MM.1S (cell line): ENCODE measurements at regions not wholly inside any gene's neighbourhood (a gene's known extent, or its start where the extent isn't known, plus 50 kb on each side); places are given as distances from the start of the nearest gene placed in this dataset.
"Not testable (repeated sequence)": the region's sequence is repeated elsewhere in the genome, so short reads cannot be mapped to it uniquely, and the experiment has no call there.

Experiments
- DNase-seq: peaks from one replicate; pipeline ENCODE4 v3.0.0-alpha.2; 2015
- H2AFZ ChIP-seq: fragments of 300-600 bp; sonication (generic); 2 replicates; pipeline ENCODE4 v1.6.0; 2016; ENCODE audit warnings: antibody characterized with exemption, low read length
- H3F3A ChIP-seq: fragments of 300-600 bp; sonication (generic); 2 replicates; pipeline ENCODE4 v1.6.1; 2016; ENCODE audit warnings: mild to moderate bottlenecking, antibody characterized with exemption, low read length, moderate library complexity, mixed read lengths; ENCODE audit not compliant: insufficient read depth
- H3K27ac ChIP-seq: fragments of 300-600 bp; sonication (generic); 2 replicates; pipeline ENCODE4 v1.5.1; 2016; ENCODE audit warnings: mild to moderate bottlenecking, low read length
- H3K27me3 ChIP-seq: fragments of 300-600 bp; sonication (generic); replicated peaks from 2 replicates; pipeline ENCODE4 v1.6.0; 2016; ENCODE audit warnings: low read length; ENCODE audit not compliant: insufficient read depth
- H3K36me3 ChIP-seq: fragments of 300-600 bp; sonication (generic); replicated peaks from 2 replicates; pipeline ENCODE4 v1.6.1; 2016; ENCODE audit warnings: mild to moderate bottlenecking, low read length, mixed read lengths; ENCODE audit not compliant: insufficient read depth
- H3K4me1 ChIP-seq: fragments of 300-600 bp; sonication (generic); 2 replicates; pipeline ENCODE4 v1.6.1; 2016; ENCODE audit warnings: low read length, mixed read lengths
- H3K4me2 ChIP-seq: fragments of 300-600 bp; sonication (generic); 2 replicates; pipeline ENCODE4 v1.6.0; 2016; ENCODE audit warnings: low read depth, low read length
- H3K4me3 ChIP-seq: fragments of 300-600 bp; sonication (generic); 2 replicates; pipeline ENCODE4 v1.5.1; 2016; ENCODE audit warnings: low read length, mixed read lengths
- H3K79me2 ChIP-seq: fragments of 300-600 bp; sonication (generic); 2 replicates; pipeline ENCODE4 v1.6.1; 2016; ENCODE audit warnings: mixed run types, low read length, mixed read lengths
- H3K9ac ChIP-seq: fragments of 300-600 bp; sonication (generic); 2 replicates; pipeline ENCODE4 v1.6.1; 2016; ENCODE audit warnings: low read length, mixed read lengths
- H3K9me2 ChIP-seq: fragments of 300-600 bp; sonication (generic); replicated peaks from 2 replicates; pipeline ENCODE4 v1.6.1; 2016; ENCODE audit warnings: mild to moderate bottlenecking, low read length, mixed read lengths; ENCODE audit not compliant: insufficient read depth
- H3K9me3 ChIP-seq: fragments of 300-600 bp; sonication (generic); replicated peaks from 2 replicates; pipeline ENCODE4 v1.6.1; 2016; ENCODE audit warnings: mild to moderate bottlenecking, low read length, mixed read lengths; ENCODE audit not compliant: insufficient read depth
- H4K20me1 ChIP-seq: fragments of 300-600 bp; sonication (generic); 2 replicates; pipeline ENCODE4 v1.6.1; 2016; ENCODE audit warnings: mild to moderate bottlenecking, low read length, moderate library complexity, mixed read lengths; ENCODE audit not compliant: insufficient read depth
- CTCF ChIP-seq: fragments of 300-600 bp; sonication (generic); IDR thresholded peaks from 2 replicates; pipeline ENCODE4 v1.5.1; 2016; ENCODE audit warnings: antibody characterized with exemption, low read length, mixed read lengths
- EZH2 ChIP-seq: fragments of 300-600 bp; sonication (generic); optimal IDR thresholded peaks from 2 replicates; pipeline ENCODE3; 2017; ENCODE audit warnings: low read depth, mild to moderate bottlenecking, antibody characterized with exemption, low read length, mixed read lengths
- EZH2phosphoT487 ChIP-seq: fragments of 300-600 bp; sonication (generic); IDR thresholded peaks from 2 replicates; pipeline ENCODE4 v1.6.1; 2018; ENCODE audit warnings: antibody characterized with exemption, low read length

GRCh38 chr6:57974653-57975052, 657.2 kb downstream of the PRIM2 start:
- Histone ChIP-seq H3K9me2 (no peaks in the 10 kb centered on the region), H3K4me1 (no peaks in the 10 kb centered on the region), H3F3A (no peaks in the 10 kb centered on the region), H3K9me3 (no peaks in the 10 kb centered on the region), H3K4me3 (no peak overlapping the region), H3K9ac (no peak overlapping the region), H4K20me1 (no peaks in the 10 kb centered on the region), H3K36me3 (no peaks in the 10 kb centered on the region), H3K79me2 (no peaks in the 10 kb centered on the region), H3K27ac (no peak overlapping the region), H2AFZ (no peak overlapping the region), H3K27me3 (no peaks in the 10 kb centered on the region), H3K4me2 (no peak overlapping the region)
- TF ChIP-seq EZH2 (no peak), EZH2phosphoT487 (no peak), CTCF (no peak)
- no peak for DNase-seq

GRCh38 chr6:57975127-57975526, 657.7 kb downstream of the PRIM2 start:
- not testable (repeated sequence) for H3K9ac ChIP-seq, H3K4me1 ChIP-seq, H3K9me3 ChIP-seq, H3K9me2 ChIP-seq, DNase-seq, H3K4me2 ChIP-seq, H4K20me1 ChIP-seq, H3K27me3 ChIP-seq, H3K36me3 ChIP-seq, H3K27ac ChIP-seq, H2AFZ ChIP-seq, H3K4me3 ChIP-seq, H3K79me2 ChIP-seq, H3F3A ChIP-seq

GRCh38 chr6:57976371-57976770, 658.9 kb downstream of the PRIM2 start:
- not testable (repeated sequence) for H4K20me1 ChIP-seq, H3K4me3 ChIP-seq, H3K4me1 ChIP-seq, H3F3A ChIP-seq, H3K9me3 ChIP-seq, H3K36me3 ChIP-seq, H2AFZ ChIP-seq, H3K79me2 ChIP-seq, DNase-seq, H3K9ac ChIP-seq, H3K27me3 ChIP-seq, H3K4me2 ChIP-seq, H3K9me2 ChIP-seq, H3K27ac ChIP-seq

GRCh38 chr6:57983603-57984002, 666.2 kb downstream of the PRIM2 start:
- not testable (repeated sequence) for H3K27ac ChIP-seq, H3K9ac ChIP-seq, H3K27me3 ChIP-seq, H3K9me3 ChIP-seq, H4K20me1 ChIP-seq, DNase-seq, H3K4me2 ChIP-seq, H3F3A ChIP-seq, H3K79me2 ChIP-seq, H2AFZ ChIP-seq, H3K4me3 ChIP-seq, H3K4me1 ChIP-seq, H3K36me3 ChIP-seq, H3K9me2 ChIP-seq

GRCh38 chr6:57984575-57984974, 667.1 kb downstream of the PRIM2 start:
- H2AFZ ChIP-seq, H3K36me3 ChIP-seq, H4K20me1 ChIP-seq, H3K9me2 ChIP-seq, H3F3A ChIP-seq, H3K4me3 ChIP-seq, H3K4me2 ChIP-seq, H3K27ac ChIP-seq, H3K9me3 ChIP-seq, H3K9ac ChIP-seq, H3K79me2 ChIP-seq, DNase-seq, H3K27me3 ChIP-seq, H3K4me1 ChIP-seq: not testable (repeated sequence)

GRCh38 chr6:57985734-57986133, 668.3 kb downstream of the PRIM2 start:
- H3K4me3 ChIP-seq, H3F3A ChIP-seq, H2AFZ ChIP-seq, H3K4me1 ChIP-seq, DNase-seq, H3K9me3 ChIP-seq, H3K36me3 ChIP-seq, H3K9me2 ChIP-seq, H3K79me2 ChIP-seq, H3K27ac ChIP-seq, H3K9ac ChIP-seq, H3K27me3 ChIP-seq, H3K4me2 ChIP-seq, H4K20me1 ChIP-seq: not testable (repeated sequence)

- not testable (repeated sequence) for H3K27me3 ChIP-seq, H3F3A ChIP-seq, H3K4me3 ChIP-seq, H4K20me1 ChIP-seq, H3K9ac ChIP-seq, H3K4me1 ChIP-seq, H3K27ac ChIP-seq, H2AFZ ChIP-seq, H3K9me2 ChIP-seq, H3K79me2 ChIP-seq, H3K9me3 ChIP-seq, H3K36me3 ChIP-seq, H3K4me2 ChIP-seq
- peak; percentile 51 for DNase-seq
Measured at GRCh38 chr6:57986584-57986983, 669.2 kb downstream of the PRIM2 start.
